CD1c-positive myeloid dendritic cell (primary cell): ENCODE measurements at regions not wholly inside any gene's neighbourhood (a gene's known extent, or its start where the extent isn't known, plus 50 kb on each side); places are given as distances from the start of the nearest gene placed in this dataset.
"Not testable (repeated sequence)": the region's sequence is repeated elsewhere in the genome, so short reads cannot be mapped to it uniquely, and the experiment has no call there.

Experiments
- DNase-seq: peaks from one replicate; pipeline ENCODE4 v3.0.0-alpha.2; 2016; ENCODE audit errors: extremely low spot score

DNA sequence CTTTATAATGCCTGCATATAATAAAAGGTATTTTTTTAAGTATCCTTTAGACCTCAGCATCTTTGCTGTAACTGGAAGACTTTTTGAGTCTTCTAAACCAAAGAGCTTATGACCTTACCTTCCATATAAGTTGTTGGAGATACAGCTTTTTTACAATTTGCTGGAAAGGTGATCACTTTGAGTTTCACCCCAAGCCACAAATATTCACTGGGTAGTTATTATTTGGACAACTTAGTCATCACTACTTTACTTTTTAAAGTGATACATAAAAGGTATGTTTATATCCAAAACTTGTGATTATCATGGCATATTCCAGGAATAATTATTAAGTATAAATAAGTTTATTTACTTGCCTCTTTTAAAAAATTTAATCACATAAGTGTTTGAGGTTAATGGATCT, 246.7 kb upstream of the NRIP1 start:
- DNase-seq: no peak

DNA sequence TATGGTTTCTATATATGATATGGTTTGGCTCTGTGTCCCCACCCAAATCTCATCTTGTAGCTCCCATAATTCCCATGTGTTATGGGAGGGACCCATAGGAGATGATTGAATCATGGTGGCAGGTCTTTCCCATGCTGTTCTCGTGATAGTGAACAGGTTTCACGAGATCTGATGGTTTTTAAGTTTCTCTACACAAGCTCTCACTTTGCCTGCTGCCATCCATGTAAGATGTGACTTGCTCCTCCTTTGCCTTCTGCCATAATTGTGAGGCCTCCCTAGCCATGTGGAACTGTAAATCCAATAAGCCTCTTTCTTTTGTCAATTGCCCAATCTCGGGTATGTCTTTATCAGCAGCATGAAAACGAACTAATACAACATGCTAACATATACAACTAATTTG, 252.2 kb upstream of the NRIP1 start:
- DNase-seq: not testable (repeated sequence)

DNA sequence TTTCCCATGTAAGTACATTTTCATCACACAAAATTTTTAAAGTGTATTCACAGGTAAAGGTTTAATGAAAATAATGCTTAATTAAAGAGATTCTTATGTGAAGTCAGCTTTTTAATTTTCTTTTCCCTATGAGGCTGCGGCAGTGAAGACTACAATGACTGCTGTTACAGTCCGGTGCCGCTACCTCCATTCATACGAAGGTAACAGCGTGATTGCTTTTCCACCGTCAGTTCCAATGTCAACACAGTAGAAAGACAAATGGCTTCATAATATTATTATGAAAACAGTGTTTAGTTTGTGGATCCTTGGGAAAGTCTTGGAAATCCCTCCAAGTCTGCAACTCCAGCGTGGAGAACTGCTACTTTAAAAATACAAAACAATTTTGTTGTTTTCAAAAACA, 254.9 kb upstream of the NRIP1 start:
- no peak for DNase-seq

DNA sequence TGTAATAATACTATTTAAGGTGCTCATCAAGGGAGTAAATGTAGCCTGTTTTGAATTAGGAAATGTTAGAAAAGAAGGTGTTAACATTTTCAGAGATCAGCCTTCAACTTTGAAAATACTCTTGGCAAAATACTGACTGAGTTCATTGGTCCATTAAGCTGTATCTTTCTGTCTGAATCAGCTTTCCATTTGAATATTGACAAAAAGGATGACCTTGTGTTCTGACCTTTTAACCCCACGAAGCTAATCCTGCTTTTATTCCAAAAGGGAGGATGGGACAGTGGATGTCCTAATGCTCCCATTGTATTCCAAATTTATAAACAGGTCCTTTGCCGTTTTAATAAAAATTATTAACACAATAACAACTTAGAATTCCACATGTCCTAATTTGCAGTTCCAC, 259.7 kb upstream of the NRIP1 start:
- no peak for DNase-seq

DNA sequence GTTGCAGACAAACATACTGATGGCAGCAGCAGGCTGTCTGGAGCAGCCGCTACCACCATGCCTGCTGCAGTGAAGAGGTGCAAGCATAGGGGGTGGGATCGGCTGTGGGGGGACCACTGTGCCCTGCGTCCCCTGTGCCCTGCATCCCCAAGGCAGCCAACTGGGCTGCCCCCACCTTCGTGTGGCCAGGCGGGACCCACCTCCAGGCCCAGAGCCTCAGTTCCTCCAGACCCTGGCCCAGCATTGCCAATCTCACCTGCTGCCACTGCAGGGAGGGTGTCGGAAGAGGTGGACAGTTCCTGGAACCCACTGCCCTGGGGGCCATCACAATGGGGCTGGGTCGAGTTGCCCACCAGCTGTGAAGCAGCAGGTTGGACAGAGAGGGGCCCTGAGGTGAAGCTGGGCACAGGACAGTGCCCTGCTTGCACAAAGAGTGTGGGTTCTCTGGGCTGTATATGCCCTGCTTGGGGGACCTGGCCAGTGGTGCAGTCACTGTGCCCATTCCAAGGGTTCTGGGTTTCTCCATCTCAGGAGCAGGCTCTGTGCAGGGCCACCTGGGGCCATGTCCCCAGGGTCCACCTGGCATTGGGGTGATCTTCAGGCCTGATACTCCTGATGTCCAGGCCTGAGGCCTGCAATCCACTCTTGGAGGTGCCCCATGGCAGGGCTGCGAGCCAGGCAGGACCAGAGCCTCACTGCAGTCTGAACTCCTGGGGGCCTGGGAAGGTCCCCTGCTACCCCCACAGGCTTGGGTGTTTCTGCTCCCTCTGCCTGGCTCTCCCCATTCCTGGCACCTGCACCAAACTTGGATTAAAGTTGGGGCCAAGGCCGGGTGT, 261.4 kb upstream of the NRIP1 start:
- no peak for DNase-seq

DNA sequence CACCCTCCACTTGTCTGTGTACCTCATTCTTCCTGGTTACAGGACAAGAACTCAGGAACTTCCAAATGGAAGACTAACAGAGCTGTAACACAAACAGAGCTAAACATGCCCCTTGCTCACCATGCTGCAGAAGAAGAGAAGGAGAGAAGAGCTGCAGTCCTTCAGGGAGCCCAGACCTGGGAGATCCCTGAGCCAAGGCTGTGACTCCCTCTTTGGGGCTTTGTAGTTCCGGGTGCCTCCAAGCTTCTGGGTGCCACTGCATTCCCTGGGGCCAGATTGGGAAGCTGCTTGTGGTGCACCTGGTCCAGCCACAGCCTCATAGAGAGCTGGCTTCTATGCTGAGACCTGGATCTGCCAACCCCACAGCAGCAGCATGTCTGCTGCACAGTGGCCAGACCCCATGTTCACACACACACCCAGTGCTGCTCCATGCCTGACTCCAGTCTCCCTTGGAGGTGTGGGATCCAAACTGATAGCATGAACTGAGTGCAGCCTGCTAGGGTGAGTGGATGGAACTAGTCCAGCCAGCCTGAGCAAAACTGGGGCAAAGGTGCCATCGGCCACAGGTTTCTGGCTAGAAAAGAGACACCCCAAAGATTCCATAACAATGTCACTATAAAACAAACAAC, 263.0 kb upstream of the NRIP1 start:
- no peak for DNase-seq

DNA sequence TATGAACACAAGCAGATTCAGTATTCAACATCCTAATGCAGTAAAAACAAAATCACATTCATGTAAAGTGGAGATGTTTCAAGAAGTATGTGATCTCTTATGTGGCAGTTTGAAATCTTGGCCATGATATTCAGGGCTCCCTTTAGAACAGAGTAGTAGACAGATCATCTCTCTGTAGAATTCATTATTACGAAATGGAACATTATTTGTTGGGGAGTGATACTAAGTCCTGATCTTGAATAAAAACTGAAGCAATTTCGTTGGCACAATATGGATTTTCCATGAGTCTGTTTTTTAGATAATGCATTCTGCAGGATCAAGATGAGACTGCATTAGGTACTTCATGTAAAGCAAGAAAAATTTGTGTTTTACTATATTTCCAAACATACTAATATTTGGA, 264.4 kb upstream of the NRIP1 start:
- DNase-seq: no peak

DNA sequence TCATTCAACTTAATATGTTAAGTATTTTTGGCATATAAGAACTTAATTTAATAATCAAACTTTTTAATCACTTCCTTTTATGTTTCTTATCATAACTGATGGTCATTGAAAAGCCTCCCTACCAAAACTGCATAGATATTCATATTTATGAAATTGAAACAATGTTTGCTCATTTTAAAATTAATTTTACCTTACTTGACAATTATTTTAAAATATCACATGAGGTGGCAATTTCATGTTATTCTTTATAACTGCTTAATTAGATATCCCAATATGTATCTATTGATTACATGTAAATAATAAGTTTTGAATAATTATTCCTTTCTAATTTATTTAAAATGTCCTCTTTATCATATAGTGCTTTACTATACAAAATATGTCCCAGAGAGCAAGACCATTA, 266.1 kb upstream of the NRIP1 start:
- DNase-seq: no peak

DNA sequence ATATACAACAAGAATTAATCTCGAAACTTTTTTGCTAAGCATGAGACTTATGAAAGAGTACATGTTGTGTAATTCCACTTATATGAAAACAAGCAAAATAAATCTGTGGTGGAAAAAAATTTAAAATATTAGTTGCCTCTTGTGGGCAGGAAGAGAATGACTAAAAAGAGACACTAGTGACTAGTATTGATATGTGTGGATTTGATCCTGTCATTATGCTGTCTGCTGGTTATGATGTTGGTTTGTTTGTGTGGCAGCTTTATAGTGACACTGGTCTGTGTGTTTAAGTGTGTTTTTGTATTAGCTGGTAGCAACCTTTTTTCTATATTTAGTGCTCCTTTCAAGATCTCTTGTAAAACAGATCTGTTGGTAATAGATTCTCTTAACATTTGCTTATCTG, 267.8 kb upstream of the NRIP1 start:
- no peak for DNase-seq

DNA sequence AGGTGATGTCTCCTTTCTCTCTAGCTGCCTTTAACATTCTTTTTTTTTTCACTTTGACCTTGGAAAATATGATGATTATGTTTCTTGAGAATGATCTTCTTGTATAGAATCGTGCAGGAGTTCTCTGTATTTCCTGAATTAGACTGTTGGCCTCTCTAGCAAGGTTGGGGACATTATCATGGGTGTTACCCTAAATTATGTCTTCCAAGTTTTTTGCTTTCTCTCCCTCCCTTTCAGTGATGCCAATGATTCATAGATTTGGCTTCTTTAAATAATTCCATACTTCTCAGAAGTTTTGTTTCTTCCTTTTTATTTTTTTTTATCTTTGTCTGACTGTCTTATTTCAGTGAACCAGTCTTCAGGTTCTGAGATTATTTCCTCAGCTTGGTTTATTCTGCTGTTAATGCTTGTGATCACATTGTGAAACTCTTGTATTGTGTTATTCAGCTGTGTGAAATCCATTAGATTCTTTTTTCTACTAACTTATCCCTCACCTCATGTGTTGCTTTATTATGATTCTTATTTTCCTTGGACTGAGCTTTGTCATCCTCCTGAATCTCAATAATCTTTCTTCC, 268.4 kb upstream of the NRIP1 start:
- DNase-seq: no peak

DNA sequence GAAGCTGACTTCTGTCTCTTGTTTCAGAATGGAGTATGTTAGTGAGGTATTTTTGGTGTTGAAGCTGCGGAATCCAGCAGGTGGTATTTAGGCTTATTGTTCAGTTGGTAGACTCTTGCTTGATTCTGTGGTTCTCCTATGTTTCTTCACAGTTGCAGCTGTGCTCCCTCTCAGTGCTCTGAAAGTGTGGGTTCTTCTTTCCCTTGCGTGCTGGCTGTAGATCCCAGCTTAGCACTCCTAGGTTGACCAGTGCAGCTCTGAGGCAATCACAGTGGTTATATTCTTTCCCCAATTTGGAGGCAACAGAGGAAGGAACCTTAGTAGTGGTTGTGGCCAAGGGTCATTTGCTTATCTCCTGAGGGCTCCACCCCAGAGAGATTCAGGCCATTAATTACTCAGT, 269.2 kb upstream of the NRIP1 start:
- no peak for DNase-seq

DNA sequence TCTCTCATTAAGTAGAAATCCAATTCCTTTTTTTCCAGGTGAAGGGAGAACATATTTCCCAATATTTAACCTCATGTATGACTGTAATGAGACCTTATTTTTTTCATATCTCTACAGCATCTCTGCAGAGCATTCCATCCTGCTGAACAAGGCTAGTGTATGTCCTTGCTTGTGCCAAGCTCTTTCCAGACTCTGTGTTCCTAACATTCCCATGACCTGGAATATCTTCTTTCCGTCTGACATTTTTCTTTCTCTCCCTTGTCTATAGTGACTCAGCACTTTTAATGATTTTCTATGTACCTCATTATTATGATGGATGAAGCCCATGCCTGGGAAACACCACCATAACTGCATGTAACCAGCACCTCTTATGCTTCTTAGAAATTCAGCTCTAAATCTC, 278.3 kb upstream of the NRIP1 start:
- DNase-seq: no peak

DNA sequence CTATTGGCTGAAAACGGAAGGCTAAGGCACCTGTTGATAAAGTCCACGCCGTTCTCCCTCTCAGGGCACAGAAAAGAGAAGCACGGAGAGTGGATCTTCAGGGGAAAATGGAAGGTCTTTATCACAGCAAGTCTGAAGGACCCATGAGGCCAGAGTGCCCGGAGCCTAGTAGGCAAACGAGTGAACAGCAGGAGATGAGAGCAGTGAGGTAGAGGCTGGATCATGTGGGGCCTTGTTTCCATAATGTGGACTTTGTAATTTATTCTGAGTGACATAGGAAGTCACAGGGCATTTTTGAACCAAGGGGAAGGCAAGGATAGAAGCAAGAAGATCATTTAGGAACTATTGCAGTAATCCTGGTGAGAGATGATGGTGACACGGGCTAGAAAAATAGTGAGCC, 287.2 kb upstream of the NRIP1 start:
- DNase-seq: no peak

DNA sequence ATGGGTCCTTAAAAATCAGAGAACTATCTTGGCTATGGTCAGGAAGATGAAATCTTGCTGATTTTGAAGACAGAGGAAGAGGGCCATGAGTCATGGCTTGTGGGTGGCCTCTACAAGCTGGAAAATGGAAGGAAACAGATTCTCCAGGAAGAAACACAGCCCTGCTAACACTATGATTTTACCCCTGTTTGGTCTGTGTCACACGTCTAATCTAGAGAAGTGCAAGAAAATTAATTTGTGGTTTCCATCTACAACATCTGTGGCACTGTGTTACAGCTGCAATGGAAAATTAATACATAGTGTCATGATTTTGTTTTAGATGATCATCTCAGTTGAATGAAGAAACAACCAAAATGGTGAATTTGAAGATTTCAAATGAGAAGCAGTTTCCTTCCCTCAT, 288.7 kb upstream of the NRIP1 start:
- no peak for DNase-seq

DNA sequence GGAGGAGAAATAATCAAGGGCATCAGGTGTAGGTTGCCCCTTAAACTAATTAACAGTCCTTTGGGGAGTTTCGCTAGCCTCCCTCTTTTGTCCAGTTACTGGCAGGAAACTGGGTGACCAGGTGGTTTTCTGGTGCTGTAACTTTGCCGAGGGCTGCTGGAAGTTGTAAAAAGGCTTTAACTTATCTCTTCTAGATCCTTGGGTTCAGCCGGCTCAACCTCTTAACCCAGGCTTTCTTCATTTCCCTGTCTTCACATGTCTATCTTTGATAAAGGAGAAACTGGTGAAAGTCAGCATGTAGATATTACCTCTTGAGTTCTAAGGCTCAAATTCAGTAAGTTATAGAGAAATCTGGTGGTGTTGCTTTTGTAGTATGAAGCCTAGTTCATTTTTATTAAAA, 289.7 kb upstream of the NRIP1 start:
- DNase-seq: no peak

DNA sequence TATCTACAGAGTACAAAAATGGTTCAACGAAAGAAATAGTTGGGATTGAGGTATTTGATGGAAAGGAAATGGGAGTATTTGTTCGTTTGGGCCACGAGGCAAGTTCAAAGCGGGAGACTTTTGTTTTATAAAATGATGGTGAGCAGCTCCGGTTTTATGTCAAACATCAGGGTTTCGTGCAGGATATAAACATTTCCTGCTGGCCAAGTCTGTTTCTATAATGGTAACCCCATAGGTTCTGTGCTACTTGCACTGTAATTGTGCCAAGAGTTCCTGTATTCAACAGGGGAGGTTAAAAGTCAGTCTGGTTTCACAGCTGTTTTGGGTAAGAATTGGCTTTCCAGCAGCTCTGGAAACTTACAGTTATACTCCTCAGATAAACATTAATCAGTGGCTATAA, 290.3 kb upstream of the NRIP1 start:
- no peak for DNase-seq

DNA sequence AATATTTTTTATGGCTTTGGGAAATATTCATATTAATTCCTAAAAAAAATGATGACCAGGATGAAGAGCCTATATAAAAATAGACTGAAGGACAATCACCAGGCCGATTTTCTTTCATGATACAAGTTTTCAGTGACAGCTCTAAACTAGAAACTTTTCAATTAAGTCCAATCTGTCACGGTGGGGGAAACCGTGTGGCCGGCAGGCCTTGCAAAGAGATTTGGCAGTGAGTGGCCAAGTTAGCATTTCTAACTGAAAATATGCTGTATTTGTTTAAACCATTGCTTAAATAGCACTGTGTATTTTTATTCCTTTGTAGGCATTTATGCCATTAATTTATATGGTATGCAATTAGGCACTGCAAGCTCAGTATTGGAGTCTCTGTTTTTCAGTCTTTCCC, 294.5 kb upstream of the NRIP1 start:
- DNase-seq: no peak

DNA sequence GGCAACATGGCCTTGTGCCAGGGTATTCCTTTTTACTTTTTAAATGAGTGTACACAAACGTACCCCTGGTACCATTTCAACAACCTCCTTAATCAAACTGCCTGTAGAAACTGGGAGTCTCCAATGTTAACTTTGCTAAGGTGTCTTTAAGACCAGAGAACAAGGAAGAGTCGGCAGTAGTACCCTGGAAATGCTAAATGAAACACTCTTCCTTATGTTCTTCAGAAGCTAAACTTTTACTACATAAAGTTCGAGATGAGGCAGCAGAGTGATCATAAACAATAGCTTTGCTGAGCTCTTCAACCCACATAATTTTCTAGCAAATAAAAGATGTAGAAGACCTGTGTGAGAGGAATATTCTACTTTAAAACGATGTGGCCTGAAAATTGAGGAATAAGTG, 297.7 kb upstream of the NRIP1 start:
- DNase-seq: no peak

DNA sequence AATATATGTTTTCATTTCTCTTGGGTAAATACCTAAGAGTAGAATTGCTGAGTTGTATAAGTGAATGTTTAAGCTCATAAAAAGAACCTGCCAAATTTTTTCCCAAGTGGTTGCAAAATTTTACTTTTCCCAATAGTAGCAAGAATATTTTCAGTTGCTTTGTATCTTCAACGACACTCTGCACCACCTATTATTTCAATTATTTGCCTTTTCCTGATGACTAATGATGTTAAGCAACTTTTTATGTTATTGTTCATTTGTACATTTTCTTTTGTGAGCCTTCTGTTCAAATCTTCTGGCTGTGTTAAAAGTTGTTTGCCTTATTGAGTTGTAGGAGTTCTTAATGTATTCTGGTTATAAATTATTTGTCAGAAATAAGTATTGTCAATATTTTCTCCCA, 299.1 kb upstream of the NRIP1 start:
- no peak for DNase-seq

DNA sequence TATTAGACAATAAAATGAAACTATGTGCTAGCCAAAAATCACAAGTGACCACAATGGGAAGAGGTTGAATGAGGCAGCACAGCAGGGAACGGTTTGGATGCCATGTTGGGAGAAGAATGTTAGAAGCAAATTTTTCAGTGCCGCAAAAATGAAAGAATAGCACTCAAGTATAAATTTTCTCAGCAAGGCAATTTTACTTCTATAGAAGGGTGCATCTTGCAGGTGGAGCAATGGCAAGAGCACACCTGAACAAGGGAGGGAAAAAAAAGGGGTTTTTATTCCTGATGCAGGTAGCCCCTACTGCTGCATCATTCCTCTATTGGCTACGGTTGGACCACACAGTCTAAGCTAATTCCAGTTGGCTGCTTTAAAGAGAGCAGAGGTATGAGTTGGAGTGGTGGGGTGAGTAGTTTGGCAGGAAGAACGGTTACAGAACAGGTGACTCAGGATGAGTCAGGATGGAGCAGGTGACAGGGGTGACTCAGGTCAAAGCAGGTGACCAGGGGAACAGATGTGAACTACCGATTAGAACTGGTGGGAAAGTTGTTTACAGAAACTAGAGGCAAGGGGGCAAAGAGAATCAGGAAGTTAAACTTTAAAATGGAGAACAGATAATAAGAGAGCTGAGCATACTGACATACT, 301.1 kb upstream of the NRIP1 start:
- no peak for DNase-seq

DNA sequence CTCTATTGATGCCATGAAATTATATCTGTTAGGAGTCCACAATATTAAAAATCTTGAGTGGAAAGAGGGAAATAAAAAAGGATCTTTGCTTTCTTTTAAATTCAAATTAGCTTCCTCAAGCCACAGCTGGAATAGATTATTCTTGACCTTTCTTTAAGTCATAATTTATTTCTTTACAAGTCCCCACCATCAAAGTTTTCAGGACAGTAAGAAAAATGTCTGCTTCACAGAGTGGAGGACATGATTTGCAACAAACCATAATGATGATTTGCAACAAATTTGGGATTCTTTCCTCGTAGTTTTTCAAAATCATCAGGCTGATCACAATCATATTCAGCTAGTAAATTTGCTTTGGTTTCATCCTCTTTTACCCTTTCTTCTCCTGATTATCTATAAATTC, 301.8 kb upstream of the NRIP1 start:
- no peak for DNase-seq

DNA sequence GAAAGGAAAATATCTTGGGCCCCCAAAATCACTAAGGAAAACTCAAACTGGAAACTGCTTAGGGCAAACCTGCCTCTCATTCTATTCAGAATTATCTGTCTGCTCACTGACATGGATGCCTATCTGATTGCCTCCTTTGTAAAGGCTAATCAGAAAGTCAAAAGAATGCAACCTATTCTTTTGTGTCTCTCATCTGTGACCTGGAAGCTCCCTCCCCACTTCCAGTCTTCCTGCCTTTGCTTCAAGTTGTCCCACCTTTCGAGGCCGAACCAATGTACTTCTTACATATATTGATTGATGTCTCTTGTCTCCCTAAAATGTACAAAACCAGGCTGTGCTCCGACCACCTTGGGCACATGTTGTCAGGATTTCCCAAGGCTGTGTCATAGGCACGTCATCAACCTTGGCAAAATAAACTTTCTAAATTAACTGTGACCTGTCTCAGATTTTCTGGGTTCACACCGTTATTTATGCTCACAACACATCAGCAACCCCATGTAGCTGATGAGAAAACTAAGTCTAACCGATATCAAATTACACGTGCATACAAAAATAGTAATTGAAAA, 302.3 kb upstream of the NRIP1 start:
- no peak for DNase-seq
